ENCODE measurements at regions not wholly inside any gene's neighbourhood (a gene's known extent, or its start where the extent isn't known, plus 50 kb on each side); places are given as distances from the start of the nearest gene placed in this dataset.

GRCh38 chr5:163893281-163893680 is 387.9 kb downstream of the MAT2B start (continued):
- TF ChIP-seq ATF3 (CRISPR knock-in tag; IDR thresholded peaks at IDR 0.05), result no peak

- H3K4me2 ChIP-seq (ENCODE audit: low read depth, low read length), result no peak overlapping the region
- intact Hi-C loops (cut with micrococcal nuclease; ENCODE audit: unreplicated experiment), result no loop called here
- no peak overlapping the region for H3K9ac ChIP-seq (ENCODE audit: insufficient read depth, low read depth, low read length)
- no peaks in the 10 kb centered on the region for H3K27me3 ChIP-seq (ENCODE audit: control insufficient read depth in 1 of 2, insufficient read depth in 2 of 2, low read length in 2 of 2)
- POLR2A ChIA-PET, result no interaction called here
- H3K4me1 ChIP-seq (ENCODE audit: insufficient read depth, low read length), result no peaks in the 10 kb centered on the region
- no peak overlapping the region for H3K27ac ChIP-seq (ENCODE audit: extremely low read length, insufficient read depth, low read length)
- CTCF ChIA-PET (ENCODE audit: low intra/inter-chr PET ratio, low total read pairs), result no interaction called here
- no peak for DNase-seq (ENCODE audit: low spot score)
- no TSS peak for BruUV-seq (replicated peaks)
- no peak overlapping the region for H3K4me3 ChIP-seq (replicated peaks in 1 of 3; ENCODE audit: insufficient read depth in 1 of 3, low read depth in 2 of 3, low read length in 3 of 3)
- no peaks in the 10 kb centered on the region for H4K20me1 ChIP-seq (ENCODE audit: insufficient read depth, low read length)
- no peaks in the 10 kb centered on the region for H3K79me2 ChIP-seq (ENCODE audit: insufficient read depth, low read length)
- FAIRE-seq, result no peak
- in situ Hi-C loops (cut with HindIII; ENCODE audit: extremely low pct_ligation_motif_present, low pct_unique_long_range_greater_than_20kb), result no loop called here
- no peaks in the 10 kb centered on the region for H3K36me3 ChIP-seq (replicated peaks in 1 of 2; ENCODE audit: control insufficient read depth in 1 of 2, insufficient read depth in 2 of 2, low read length in 2 of 2)
- TF ChIP-seq RXRA (CRISPR knock-in tag; IDR thresholded peaks at IDR 0.05), result no peak
- TF ChIP-seq HMG20A (CRISPR knock-in tag; IDR thresholded peaks at IDR 0.05; ENCODE audit: borderline replicate concordance), result no peak
- TF ChIP-seq ZNF501 (CRISPR knock-in tag; IDR thresholded peaks at IDR 0.05), result no peak
- no peak for TF ChIP-seq LCORL (IDR thresholded peaks at IDR 0.05)
- TF ChIP-seq LCORL (CRISPR knock-in tag; IDR thresholded peaks at IDR 0.05), result no peak
- H2AFZ ChIP-seq (ENCODE audit: low read length), result no peak overlapping the region
- H3K9me3 ChIP-seq (ENCODE audit: low read length), result no peaks in the 10 kb centered on the region
- no peak for ATAC-seq
Observed at GRCh38 chr5:163894645-163895044, 389.2 kb downstream of the MAT2B start.

- BruUV-seq (replicated peaks), result no TSS peak
- in situ Hi-C loops (cut with HindIII; ENCODE audit: extremely low pct_ligation_motif_present, low pct_unique_long_range_greater_than_20kb), result no loop called here
- ATAC-seq (no peak), FAIRE-seq (no peak), DNase-seq (ENCODE audit: low spot score) (no peak)
- H3K4me2 ChIP-seq (ENCODE audit: low read depth, low read length), result no peak overlapping the region
- H3K27me3 ChIP-seq (ENCODE audit: control insufficient read depth in 1 of 2, insufficient read depth in 2 of 2, low read length in 2 of 2), result no peaks in the 10 kb centered on the region
- ChIA-PET CTCF (ENCODE audit: low intra/inter-chr PET ratio, low total read pairs) (no interaction called here), POLR2A (no interaction called here)
- no peaks in the 10 kb centered on the region for H3K36me3 ChIP-seq (replicated peaks in 1 of 2; ENCODE audit: control insufficient read depth in 1 of 2, insufficient read depth in 2 of 2, low read length in 2 of 2)
- H3K27ac ChIP-seq (ENCODE audit: extremely low read length, insufficient read depth, low read length), result no peak overlapping the region
- no peaks in the 10 kb centered on the region for H3K4me1 ChIP-seq (ENCODE audit: insufficient read depth, low read length)
- H3K9ac ChIP-seq (ENCODE audit: insufficient read depth, low read depth, low read length), result no peak overlapping the region
- no peak overlapping the region for H3K4me3 ChIP-seq (replicated peaks in 1 of 3; ENCODE audit: insufficient read depth in 1 of 3, low read depth in 2 of 3, low read length in 3 of 3)
- no peaks in the 10 kb centered on the region for H3K79me2 ChIP-seq (ENCODE audit: insufficient read depth, low read length)
- intact Hi-C loops (cut with micrococcal nuclease; ENCODE audit: unreplicated experiment), result no loop called here
- H3K9me3 ChIP-seq (ENCODE audit: low read length), result peaks cover 9% of the 10 kb centered on the region
- H2AFZ ChIP-seq (ENCODE audit: low read length), result no peak overlapping the region
- no peaks in the 10 kb centered on the region for H4K20me1 ChIP-seq (ENCODE audit: insufficient read depth, low read length)
- TF ChIP-seq HOXD1 (CRISPR knock-in tag; IDR thresholded peaks at IDR 0.05) (no peak), ZNF720 (CRISPR knock-in tag; IDR thresholded peaks at IDR 0.05) (no peak), ZNF205 (CRISPR knock-in tag; IDR thresholded peaks at IDR 0.05) (no peak), ZSCAN9 (CRISPR knock-in tag; IDR thresholded peaks at IDR 0.05; ENCODE audit: borderline replicate concordance) (no peak), NR1H2 (CRISPR knock-in tag; IDR thresholded peaks at IDR 0.05; ENCODE audit: borderline replicate concordance, low read depth) (no peak), ZFAT (CRISPR knock-in tag; conservative IDR thresholded peaks at IDR 0.05) (no peak), ZNF264 (CRISPR knock-in tag; IDR thresholded peaks at IDR 0.05) (no peak), THAP7 (CRISPR knock-in tag; IDR thresholded peaks at IDR 0.05) (no peak), ZNF557 (CRISPR knock-in tag; IDR thresholded peaks at IDR 0.05) (no peak)
Observed at GRCh38 chr5:163898873-163899272, 393.5 kb downstream of the MAT2B start.
